Femur (tissue), 1 donor: ENCODE measurements at regions not wholly inside any gene's neighbourhood (a gene's known extent, or its start where the extent isn't known, plus 50 kb on each side); places are given as distances from the start of the nearest gene placed in this dataset.

ENCODE experiments used
- DNase-seq: peaks from one replicate; pipeline ENCODE4 v3.0.0-alpha.2; 2017

GRCh38 chr5:158082696-158083287 lies 223.8 kb upstream of the CLINT1 start:
- no peak for DNase-seq

- DNase-seq, result no peak
Observed at GRCh38 chr5:158080112-158080511, 221.2 kb upstream of the CLINT1 start.

- no peak for DNase-seq
Observed at GRCh38 chr5:158079097-158079496, 220.2 kb upstream of the CLINT1 start.

GRCh38 chr5:158074992-158075769 lies 216.2 kb upstream of the CLINT1 start:
- DNase-seq, result peak; percentile 91

- no peak for DNase-seq
Observed at GRCh38 chr5:158074597-158074991, 215.6 kb upstream of the CLINT1 start.

GRCh38 chr5:158070859-158071258 lies 211.9 kb upstream of the CLINT1 start:
- DNase-seq, result no peak

- DNase-seq, result no peak
Observed at GRCh38 chr5:158069838-158070237, 210.9 kb upstream of the CLINT1 start.

- DNase-seq, result no peak
Observed at GRCh38 chr5:158068964-158069363, 210.0 kb upstream of the CLINT1 start.

GRCh38 chr5:158066076-158066475 lies 207.1 kb upstream of the CLINT1 start:
- DNase-seq, result no peak

GRCh38 chr5:158064334-158065123 lies 205.6 kb upstream of the CLINT1 start:
- DNase-seq, result no peak

GRCh38 chr5:158063052-158063451 lies 204.1 kb upstream of the CLINT1 start:
- no peak for DNase-seq

- no peak for DNase-seq
Observed at GRCh38 chr5:158061451-158061850, 202.5 kb upstream of the CLINT1 start.

- no peak for DNase-seq
Observed at GRCh38 chr5:158060212-158060611, 201.3 kb upstream of the CLINT1 start.

- no peak for DNase-seq
Observed at GRCh38 chr5:158058208-158059120, 199.5 kb upstream of the CLINT1 start.

- DNase-seq, result no peak
Observed at GRCh38 chr5:158056130-158056825, 197.3 kb upstream of the CLINT1 start.

- DNase-seq, result no peak
Observed at GRCh38 chr5:158055111-158055501, 196.2 kb upstream of the CLINT1 start.

- no peak for DNase-seq
Observed at GRCh38 chr5:158054223-158055110, 195.5 kb upstream of the CLINT1 start.

- no peak for DNase-seq
Observed at GRCh38 chr5:158051036-158051435, 192.1 kb upstream of the CLINT1 start.

- DNase-seq, result no peak
Observed at GRCh38 chr5:158050421-158050820, 191.5 kb upstream of the CLINT1 start.

GRCh38 chr5:158049459-158049858 lies 190.5 kb upstream of the CLINT1 start:
- no peak for DNase-seq

- DNase-seq, result no peak
Observed at GRCh38 chr5:158045696-158046095, 186.8 kb upstream of the CLINT1 start.
